H1 (cell line): ENCODE measurements at regions not wholly inside any gene's neighbourhood (a gene's known extent, or its start where the extent isn't known, plus 50 kb on each side); places are given as distances from the start of the nearest gene placed in this dataset.

Experiments
- CTCF ChIA-PET: fragments of 300-600 bp; sonication (Branson Sonifier 250); formaldehyde crosslinking; loops from one replicate; lab custom pipeline; 2021; ENCODE audit not compliant: partially characterized antibody; lab: Charles Lee
- POLR2A ChIA-PET: fragments of 300-600 bp; sonication (Branson Sonifier 250); formaldehyde crosslinking; loops from one replicate; lab custom pipeline; 2021; ENCODE audit warnings: inconsistent platforms; ENCODE audit not compliant: partially characterized antibody; lab: Charles Lee
- DNase-seq, 2 experiments: peaks; one replicate each; pipeline versions ENCODE4 v3.0.0 to v3.0.0-alpha.2; 2010 to 2022; ENCODE audit warnings: low spot score in 2 of 2, low read depth in 1 of 2, mixed read lengths in 1 of 2
- FAIRE-seq: peaks from 2 replicates; lab custom pipeline; 2011; peaks lifted over from hg19 to GRCh38; lab: Jason Lieb, UNC
- H2AFZ ChIP-seq: 2 replicates; pipeline ENCODE4 v1.8.1; 2012; ENCODE audit warnings: low read length, inconsistent platforms
- H2AK5ac ChIP-seq: 2 replicates; pipeline ENCODE4 v1.6.1; 2013; ENCODE audit warnings: low read depth, low read length
- H2BK120ac ChIP-seq: replicated peaks from 2 replicates; pipeline ENCODE3; 2013; ENCODE audit warnings: low read depth, low read length, inconsistent platforms
- H2BK12ac ChIP-seq: 2 replicates; pipeline ENCODE4 v1.6.1; 2013; ENCODE audit warnings: low read depth, low read length
- H2BK15ac ChIP-seq: 2 replicates; pipeline ENCODE4 v1.6.1; 2013; ENCODE audit warnings: low read length
- H2BK20ac ChIP-seq: 2 replicates; pipeline ENCODE4 v1.6.1; 2013; ENCODE audit warnings: low read length
- H2BK5ac ChIP-seq: 2 replicates; pipeline ENCODE4 v1.6.1; 2013; ENCODE audit warnings: low read depth, low read length
- H3K14ac ChIP-seq: 2 replicates; pipeline ENCODE4 v1.6.1; 2013; ENCODE audit warnings: inconsistent platforms; ENCODE audit not compliant: insufficient read length
- H3K18ac ChIP-seq: 2 replicates; pipeline ENCODE4 v1.6.1; 2013; ENCODE audit warnings: low read length; ENCODE audit errors: extremely low read depth
- H3K23ac ChIP-seq: 2 replicates; pipeline ENCODE4 v1.6.1; 2013; ENCODE audit warnings: inconsistent platforms; ENCODE audit not compliant: insufficient read length
- H3K23me2 ChIP-seq: 2 replicates; pipeline ENCODE4 v1.6.1; 2013; ENCODE audit warnings: low read depth, low read length
- H3K27ac ChIP-seq: 2 replicates; pipeline ENCODE4 v1.6.1; 2011; ENCODE audit warnings: low read depth, low read length, inconsistent platforms
- H3K27me3 ChIP-seq, 4 experiments: replicated peaks in 1 of 4; 1 replicate in 1 of 4; 2 replicates in 3 of 4; pipeline versions ENCODE4 v1.6.1 to v1.8.1; 2011 to 2013; ENCODE audit warnings: low read length in 3 of 4, mild to moderate bottlenecking in 3 of 4, inconsistent platforms in 2 of 4, mixed read lengths in 2 of 4, moderate library complexity in 1 of 4; ENCODE audit not compliant: control insufficient read depth in 3 of 4, insufficient read depth in 3 of 4; ENCODE audit errors: extremely low read depth in 1 of 4
- H3K36me3 ChIP-seq, 4 experiments: 2 replicates each; pipeline versions ENCODE4 v1.6.1 to v1.8.1; 2011 to 2013; ENCODE audit warnings: mild to moderate bottlenecking in 4 of 4, low read length in 3 of 4, moderate library complexity in 2 of 4, control low read depth in 1 of 4, inconsistent platforms in 1 of 4; ENCODE audit not compliant: insufficient read depth in 4 of 4, control insufficient read depth in 2 of 4
- H3K4ac ChIP-seq: replicated peaks from 2 replicates; pipeline ENCODE3; 2013; ENCODE audit warnings: low read length, low read depth, mixed read lengths, inconsistent platforms; ENCODE audit not compliant: insufficient read length
- H3K4me1 ChIP-seq, 4 experiments: replicated peaks in 1 of 4; 1 replicate in 1 of 4; 2 replicates in 3 of 4; pipeline versions ENCODE4 v1.6.1 to v1.8.1; 2011 to 2013; ENCODE audit warnings: low read length in 3 of 4, inconsistent platforms in 2 of 4, mixed read lengths in 1 of 4; ENCODE audit not compliant: insufficient read depth in 4 of 4, control insufficient read depth in 3 of 4
- H3K4me2 ChIP-seq, 2 experiments: 2 replicates each; pipeline versions ENCODE4 v1.6.1 to v1.8.1; 2011 to 2013; ENCODE audit warnings: low read depth in 2 of 2, low read length in 2 of 2, control low read depth in 1 of 2, inconsistent platforms in 1 of 2, mild to moderate bottlenecking in 1 of 2; ENCODE audit not compliant: insufficient read depth in 1 of 2
- H3K4me3 ChIP-seq, 4 experiments: fragments of 200-600, 300-600 bp in 1 of 4; sonication (generic), shearing (Covaris generic), sonication (Bioruptor Twin) in 1 of 4; 2 replicates each; pipeline versions ENCODE4 v1.5.1 to v1.8.1; 2011 to 2016; ENCODE audit warnings: low read length in 4 of 4, low read depth in 3 of 4, control low read depth in 2 of 4, inconsistent platforms in 2 of 4, mild to moderate bottlenecking in 2 of 4, mixed read lengths in 1 of 4, moderate library complexity in 1 of 4; ENCODE audit not compliant: insufficient read depth in 2 of 4; ENCODE audit errors: extremely low read depth in 1 of 4
- H3K56ac ChIP-seq: replicated peaks from 2 replicates; pipeline ENCODE3; 2013; ENCODE audit warnings: low read depth, mild to moderate bottlenecking, mixed read lengths, low read length, inconsistent platforms; ENCODE audit not compliant: insufficient read length
- H3K79me1 ChIP-seq: 2 replicates; pipeline ENCODE4 v1.6.1; 2013; ENCODE audit warnings: low read depth, low read length, control low read depth
- H3K79me2 ChIP-seq, 2 experiments: 2 replicates each; pipeline versions ENCODE4 v1.6.1 to v1.8.1; 2012 to 2013; ENCODE audit warnings: low read length in 2 of 2, mild to moderate bottlenecking in 2 of 2, inconsistent platforms in 1 of 2; ENCODE audit not compliant: insufficient read depth in 2 of 2, control insufficient read depth in 1 of 2
- H3K9ac ChIP-seq, 4 experiments: replicated peaks in 1 of 4; 1 replicate in 1 of 4; 2 replicates in 3 of 4; pipeline versions ENCODE4 v1.6.1 to v1.8.1; 2011 to 2013; ENCODE audit warnings: low read depth in 3 of 4, low read length in 3 of 4, control low read depth in 2 of 4, mild to moderate bottlenecking in 2 of 4, moderate library complexity in 2 of 4, inconsistent platforms in 1 of 4; ENCODE audit errors: extremely low read depth in 1 of 4
- H3K9me3 ChIP-seq, 2 experiments: 2 replicates each; pipeline versions ENCODE4 v1.6.1 to v1.8.1; 2012 to 2013; ENCODE audit warnings: mild to moderate bottlenecking in 2 of 2, moderate library complexity in 2 of 2, control low read depth in 1 of 2, inconsistent platforms in 1 of 2, low read depth in 1 of 2, low read length in 1 of 2, mixed read lengths in 1 of 2; ENCODE audit not compliant: insufficient read depth in 2 of 2
- H4K20me1 ChIP-seq, 2 experiments: replicated peaks in 1 of 2; 2 replicates each; pipeline versions ENCODE3 to v1.8.1; 2011 to 2013; ENCODE audit warnings: inconsistent platforms in 2 of 2, low read length in 2 of 2, mild to moderate bottlenecking in 1 of 2; ENCODE audit not compliant: insufficient read depth in 2 of 2, control insufficient read depth in 1 of 2
- H4K5ac ChIP-seq: 2 replicates; pipeline ENCODE4 v1.6.1; 2013; ENCODE audit warnings: low read length, low read depth, mixed read lengths, inconsistent platforms; ENCODE audit not compliant: insufficient read length
- H4K8ac ChIP-seq: 2 replicates; pipeline ENCODE4 v1.8.0; 2013; ENCODE audit warnings: mild to moderate bottlenecking, moderate library complexity, low read length, inconsistent platforms; ENCODE audit not compliant: insufficient read depth; ENCODE audit errors: extremely low read depth
- H4K91ac ChIP-seq: replicated peaks from 2 replicates; pipeline ENCODE3; 2013; ENCODE audit warnings: low read length, mixed read lengths, inconsistent platforms; ENCODE audit not compliant: insufficient read length
- ATF2 ChIP-seq: IDR thresholded peaks from 2 replicates; pipeline ENCODE4 v1.6.1; 2012; ENCODE audit warnings: low read length, inconsistent platforms
- GABPA ChIP-seq: IDR thresholded peaks from 2 replicates; pipeline ENCODE4 v1.6.1; 2011; ENCODE audit warnings: mild to moderate bottlenecking, low read length, moderate library complexity, borderline replicate concordance; ENCODE audit not compliant: insufficient read depth
- HDAC2 ChIP-seq, 2 experiments: fragments of 300-600 bp in 1 of 2; sonication (generic) in 1 of 2; IDR thresholded peaks; 2 replicates each; pipeline ENCODE4 v1.6.1; 2011 to 2012; ENCODE audit warnings: low read depth in 2 of 2, low read length in 2 of 2, mild to moderate bottlenecking in 2 of 2, moderate library complexity in 2 of 2, borderline replicate concordance in 1 of 2, inconsistent platforms in 1 of 2
- KDM4A ChIP-seq: IDR thresholded peaks from one replicate; pipeline ENCODE4 v1.7.1; 2012; ENCODE audit warnings: low read depth, mild to moderate bottlenecking, moderate library complexity, low read length, inconsistent platforms; ENCODE audit not compliant: severe bottlenecking
- NANOG ChIP-seq: IDR thresholded peaks from 2 replicates; pipeline ENCODE4 v1.6.1; 2011; ENCODE audit warnings: low read length, low read depth, mild to moderate bottlenecking, inconsistent platforms; ENCODE audit not compliant: insufficient read depth, poor library complexity, severe bottlenecking
- POLR2A ChIP-seq, 2 experiments: IDR thresholded peaks; 1 replicate in 1 of 2; 2 replicates in 1 of 2; pipeline ENCODE4 v1.6.1; 2011; ENCODE audit warnings: low read depth in 2 of 2, low read length in 2 of 2, mild to moderate bottlenecking in 2 of 2; ENCODE audit errors: control extremely low read depth in 1 of 2
- RNF2 ChIP-seq: fragments of 200-900, 300-1000 bp; sonication (generic); IDR thresholded peaks from 2 replicates; pipeline ENCODE4 v1.7.1; 2016; ENCODE audit warnings: borderline replicate concordance, low read depth, mild to moderate bottlenecking, antibody characterized with exemption, low read length; ENCODE audit not compliant: poor library complexity, severe bottlenecking; ENCODE audit errors: missing control alignments
- SIN3A ChIP-seq, 2 experiments: IDR thresholded peaks in 1 of 2; conservative IDR thresholded peaks in 1 of 2; 2 replicates each; pipeline ENCODE4 v1.6.1; 2011 to 2012; ENCODE audit warnings: low read length in 2 of 2, improper control_type of control experiment in 1 of 2, low read depth in 1 of 2, mild to moderate bottlenecking in 1 of 2
- SP1 ChIP-seq: IDR thresholded peaks from 2 replicates; pipeline ENCODE4 v1.6.1; 2011; ENCODE audit warnings: low read depth, low read length
- SP2 ChIP-seq: IDR thresholded peaks from 2 replicates; pipeline ENCODE4 v1.6.1; 2012; ENCODE audit warnings: mild to moderate bottlenecking, low read length, inconsistent platforms
- TAF1 ChIP-seq: IDR thresholded peaks from 2 replicates; pipeline ENCODE4 v1.6.1; 2011; ENCODE audit warnings: mild to moderate bottlenecking, low read depth, low read length
- TAF7 ChIP-seq: optimal IDR thresholded peaks from 2 replicates; pipeline ENCODE3; 2011; ENCODE audit warnings: low read depth, mild to moderate bottlenecking, inconsistent platforms, low read length, moderate library complexity, borderline replicate concordance
- YY1 ChIP-seq: IDR thresholded peaks from 2 replicates; pipeline ENCODE4 v1.6.1; 2011; ENCODE audit warnings: low read depth, mild to moderate bottlenecking, low read length
- WGBS, 2 experiments: shearing (Covaris generic) in 1 of 2; methylation state at CpG; one replicate each; pipeline versions ENCODE4 v1.1.6 to v1.1.7; 2013 to 2015; ENCODE audit warnings: low lambda C conversion rate in 2 of 2, mixed read lengths in 2 of 2, inconsistent platforms in 1 of 2, low coverage in 1 of 2, missing lambda C conversion rate in 1 of 2; ENCODE audit not compliant: insufficient replicate concordance in 2 of 2, insufficient coverage in 1 of 2, insufficient read length in 1 of 2; ENCODE audit errors: extremely low coverage in 1 of 2, missing lambda C conversion rate in 1 of 2; 5-methylcytosine and 5-hydroxymethylcytosine counted together

GRCh38 chr21:28252928-28253327 is 739.7 kb downstream of the LTN1 start:
- Histone ChIP-seq H4K8ac (no peak overlapping the region), H4K91ac (no peak overlapping the region), H2BK120ac (no peak overlapping the region), H2BK15ac (no peak overlapping the region), H2BK12ac (no peak overlapping the region), H3K23ac (no peak overlapping the region), H3K56ac (no peak overlapping the region), H3K9ac (no peak overlapping the region), H2BK20ac (no peak overlapping the region), H2AK5ac (no peak overlapping the region), H3K14ac (no peak overlapping the region), H3K9me3 (no peaks in the 10 kb centered on the region), H3K36me3 (no peaks in the 10 kb centered on the region), H3K4me1 (no peaks in the 10 kb centered on the region), H3K4ac (no peak overlapping the region), H3K23me2 (no peaks in the 10 kb centered on the region), H3K27me3 (no peaks in the 10 kb centered on the region), H4K20me1 (no peaks in the 10 kb centered on the region), H2AFZ (no peak overlapping the region), H4K5ac (no peak overlapping the region), H3K27ac (no peak overlapping the region), H3K79me1 (no peaks in the 10 kb centered on the region), H3K4me2 (no peak overlapping the region), H3K4me3 (no peak overlapping the region), H2BK5ac (no peak overlapping the region), H3K18ac (no peak overlapping the region), H3K79me2 (no peaks in the 10 kb centered on the region)
- FAIRE-seq (no peak), DNase-seq (no peak)
- 89% methylated on average over 2 of the region's 2 CpGs; no CpG with 5 or more reads in 1 of the 2 experiments for WGBS, 2 experiments
- POLR2A ChIA-PET = no interaction called here
- CTCF ChIA-PET = no interaction called here
- TF ChIP-seq SP1 (no peak), POLR2A (IDR thresholded peaks at IDR 0.05; ENCODE audit: control extremely low read depth in 1 of 2, low read depth in 2 of 2, low read length in 2 of 2) (no peak), SIN3A (conservative IDR thresholded peaks at IDR 0.05 in 1 of 2, IDR thresholded peaks at IDR 0.05 in 1 of 2; ENCODE audit: low read depth in 1 of 2, low read length in 2 of 2) (no peak), ATF2 (no peak), NANOG (no peak), KDM4A (no peak), TAF7 (no peak), YY1 (no peak), GABPA (no peak), HDAC2 (IDR thresholded peaks at IDR 0.05; ENCODE audit: borderline replicate concordance in 1 of 2, low read depth in 2 of 2, low read length in 2 of 2) (no peak), RNF2 (no peak), TAF1 (no peak), SP2 (no peak)
